WERI-Rb-1 (cell line): ENCODE measurements at regions not wholly inside any gene's neighbourhood (a gene's known extent, or its start where the extent isn't known, plus 50 kb on each side); places are given as distances from the start of the nearest gene placed in this dataset.
"Not testable (repeated sequence)": the region's sequence is repeated elsewhere in the genome, so short reads cannot be mapped to it uniquely, and the experiment has no call there.

Source experiments
- DNase-seq: peaks from one replicate; pipeline ENCODE4 v3.0.0-alpha.2; 2020
- H3K27ac ChIP-seq: fragments of 250-450 bp; sonication (Bioruptor Pico); 2 replicates; pipeline ENCODE4 v1.5.1; 2020; ENCODE audit warnings: mild to moderate bottlenecking, moderate library complexity
- H3K27me3 ChIP-seq: fragments of 250-450 bp; sonication (Bioruptor Pico); 2 replicates; pipeline ENCODE4 v1.5.1; 2021; ENCODE audit warnings: mild to moderate bottlenecking, low read depth, moderate library complexity; ENCODE audit not compliant: insufficient read depth, severe bottlenecking
- H3K36me3 ChIP-seq: fragments of 250-450 bp; sonication (Bioruptor Pico); 2 replicates; pipeline ENCODE4 v1.5.1; 2020; ENCODE audit warnings: mild to moderate bottlenecking, moderate library complexity
- H3K4me3 ChIP-seq: 2 replicates; pipeline ENCODE4 v1.5.1; 2011; ENCODE audit warnings: low read depth, mild to moderate bottlenecking, control low read depth, low read length
- H3K9me3 ChIP-seq: fragments of 250-450 bp; sonication (Bioruptor Pico); 2 replicates; pipeline ENCODE4 v1.5.1; 2021; ENCODE audit warnings: mild to moderate bottlenecking, moderate library complexity; ENCODE audit not compliant: severe bottlenecking
- TF ChIP-seq, protein P1 (sequence below): IDR thresholded peaks from 2 replicates; pipeline ENCODE4 v1.5.1; 2011; ENCODE audit warnings: low read depth, mild to moderate bottlenecking, control low read depth, inconsistent platforms, low read length

DNA sequence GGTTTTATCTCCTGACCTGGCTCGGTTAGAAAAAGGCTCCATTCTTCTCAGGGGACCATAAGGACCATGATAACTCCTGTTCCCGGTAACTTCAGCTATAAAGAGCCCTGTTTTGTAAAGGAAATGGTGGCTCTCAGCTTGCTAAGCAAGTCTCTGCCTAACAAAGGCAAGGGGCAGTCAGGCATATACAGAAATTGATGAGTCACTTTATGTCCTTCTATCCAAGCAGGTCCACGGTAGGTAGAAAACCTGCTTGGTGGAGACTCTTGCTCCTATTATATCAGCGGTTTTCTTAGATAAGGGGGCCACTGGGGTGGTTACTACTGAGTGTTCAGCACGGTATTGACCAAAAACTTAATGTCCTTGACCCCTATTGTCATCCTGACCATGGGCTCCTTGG, 203.0 kb upstream of the KLF8 start:
- Histone ChIP-seq H3K4me3 (no peak overlapping the region), H3K36me3 (no peaks in the 10 kb centered on the region), H3K9me3 (no peaks in the 10 kb centered on the region), H3K27ac (no peak overlapping the region), H3K27me3 (peaks cover 42% of the 10 kb centered on the region)
- no peak for DNase-seq
- TF ChIP-seq, protein P1, sequence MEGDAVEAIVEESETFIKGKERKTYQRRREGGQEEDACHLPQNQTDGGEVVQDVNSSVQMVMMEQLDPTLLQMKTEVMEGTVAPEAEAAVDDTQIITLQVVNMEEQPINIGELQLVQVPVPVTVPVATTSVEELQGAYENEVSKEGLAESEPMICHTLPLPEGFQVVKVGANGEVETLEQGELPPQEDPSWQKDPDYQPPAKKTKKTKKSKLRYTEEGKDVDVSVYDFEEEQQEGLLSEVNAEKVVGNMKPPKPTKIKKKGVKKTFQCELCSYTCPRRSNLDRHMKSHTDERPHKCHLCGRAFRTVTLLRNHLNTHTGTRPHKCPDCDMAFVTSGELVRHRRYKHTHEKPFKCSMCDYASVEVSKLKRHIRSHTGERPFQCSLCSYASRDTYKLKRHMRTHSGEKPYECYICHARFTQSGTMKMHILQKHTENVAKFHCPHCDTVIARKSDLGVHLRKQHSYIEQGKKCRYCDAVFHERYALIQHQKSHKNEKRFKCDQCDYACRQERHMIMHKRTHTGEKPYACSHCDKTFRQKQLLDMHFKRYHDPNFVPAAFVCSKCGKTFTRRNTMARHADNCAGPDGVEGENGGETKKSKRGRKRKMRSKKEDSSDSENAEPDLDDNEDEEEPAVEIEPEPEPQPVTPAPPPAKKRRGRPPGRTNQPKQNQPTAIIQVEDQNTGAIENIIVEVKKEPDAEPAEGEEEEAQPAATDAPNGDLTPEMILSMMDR: no peak

DNA sequence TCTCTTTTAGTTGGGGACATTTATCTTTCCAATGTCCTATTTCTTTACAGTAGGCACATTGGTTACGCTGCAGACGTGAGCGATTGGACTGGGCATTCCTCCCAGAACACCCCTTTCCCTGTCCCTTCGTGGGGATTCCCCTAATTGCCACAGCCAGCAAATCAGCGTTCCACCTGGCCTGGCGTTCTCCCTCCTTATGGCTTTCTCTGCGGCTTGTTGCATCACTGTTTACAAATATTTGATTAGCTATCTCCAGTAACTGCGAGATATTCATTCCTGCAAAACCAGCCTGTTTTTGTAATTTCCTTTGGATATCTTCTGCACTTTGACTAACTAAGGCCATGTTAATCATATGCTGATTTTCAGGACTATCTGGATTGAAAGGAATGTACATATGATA, 202.5 kb upstream of the KLF8 start:
- no peaks in the 10 kb centered on the region for H3K36me3 ChIP-seq
- no peak overlapping the region for H3K4me3 ChIP-seq
- DNase-seq: no peak
- TF ChIP-seq, protein P1: no peak
- H3K27ac ChIP-seq: no peak overlapping the region
- peaks cover 37% of the 10 kb centered on the region for H3K27me3 ChIP-seq
- no peaks in the 10 kb centered on the region for H3K9me3 ChIP-seq

DNA sequence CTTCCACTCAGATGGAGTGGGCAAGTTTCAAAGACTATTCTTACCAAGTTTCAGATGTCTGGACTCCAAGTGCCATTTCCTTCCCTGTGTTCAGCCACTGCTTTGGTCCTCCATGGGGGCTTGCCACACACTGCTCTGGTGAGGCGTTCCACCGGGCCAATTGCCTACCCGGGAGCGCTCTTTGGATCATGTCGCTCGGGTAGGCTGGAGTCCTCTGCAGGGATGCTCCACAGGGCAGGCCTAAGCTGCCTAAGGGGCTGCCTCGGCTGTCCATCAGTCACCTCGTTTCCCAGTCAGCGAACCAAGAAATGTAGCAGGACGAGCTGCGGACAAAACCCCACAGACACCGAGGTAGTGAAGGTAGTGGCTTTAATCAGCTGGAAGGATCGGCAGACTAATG, 200.7 kb upstream of the KLF8 start:
- Histone ChIP-seq H3K36me3 (no peaks in the 10 kb centered on the region), H3K9me3 (no peaks in the 10 kb centered on the region), H3K4me3 (no peak overlapping the region), H3K27ac (no peak overlapping the region), H3K27me3 (peaks cover 34% of the 10 kb centered on the region)
- DNase-seq: no peak
- TF ChIP-seq, protein P1: no peak

DNA sequence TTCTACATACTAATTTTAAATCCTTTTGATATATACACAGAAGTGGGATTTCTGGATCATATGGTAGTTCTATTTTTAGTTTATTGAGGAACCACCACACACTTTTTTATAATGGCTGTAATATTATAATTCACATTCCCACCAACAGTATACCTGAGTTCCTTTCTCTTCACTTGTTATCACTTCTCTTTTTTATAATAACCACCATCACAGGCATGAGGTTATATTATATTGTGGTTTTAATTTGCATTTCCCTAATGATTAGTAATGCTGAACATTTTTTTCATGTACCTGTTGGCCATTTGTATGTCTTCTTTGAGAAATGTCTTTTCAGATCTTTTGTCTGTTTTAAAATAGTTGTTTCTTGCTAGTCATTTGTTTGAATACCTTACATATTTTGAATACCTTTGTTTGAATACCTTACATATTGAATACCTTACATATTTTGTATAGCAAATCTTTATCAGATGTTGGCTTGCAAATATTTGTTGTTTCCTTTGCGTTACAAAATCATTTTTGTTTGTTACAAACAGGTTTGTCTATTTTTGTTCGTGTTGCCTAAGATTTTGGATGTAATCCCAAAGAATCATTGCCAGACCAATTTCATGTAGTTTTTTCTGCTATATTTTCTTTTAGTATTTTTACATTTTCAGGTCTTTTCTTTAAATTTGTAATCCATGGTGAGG, 198.5 kb upstream of the KLF8 start:
- no peak overlapping the region for H3K27ac ChIP-seq
- H3K9me3 ChIP-seq: no peaks in the 10 kb centered on the region
- H3K36me3 ChIP-seq: no peaks in the 10 kb centered on the region
- no peak for DNase-seq
- H3K4me3 ChIP-seq: no peak overlapping the region
- H3K27me3 ChIP-seq: peaks cover 30% of the 10 kb centered on the region
- TF ChIP-seq, protein P1: no peak

DNA sequence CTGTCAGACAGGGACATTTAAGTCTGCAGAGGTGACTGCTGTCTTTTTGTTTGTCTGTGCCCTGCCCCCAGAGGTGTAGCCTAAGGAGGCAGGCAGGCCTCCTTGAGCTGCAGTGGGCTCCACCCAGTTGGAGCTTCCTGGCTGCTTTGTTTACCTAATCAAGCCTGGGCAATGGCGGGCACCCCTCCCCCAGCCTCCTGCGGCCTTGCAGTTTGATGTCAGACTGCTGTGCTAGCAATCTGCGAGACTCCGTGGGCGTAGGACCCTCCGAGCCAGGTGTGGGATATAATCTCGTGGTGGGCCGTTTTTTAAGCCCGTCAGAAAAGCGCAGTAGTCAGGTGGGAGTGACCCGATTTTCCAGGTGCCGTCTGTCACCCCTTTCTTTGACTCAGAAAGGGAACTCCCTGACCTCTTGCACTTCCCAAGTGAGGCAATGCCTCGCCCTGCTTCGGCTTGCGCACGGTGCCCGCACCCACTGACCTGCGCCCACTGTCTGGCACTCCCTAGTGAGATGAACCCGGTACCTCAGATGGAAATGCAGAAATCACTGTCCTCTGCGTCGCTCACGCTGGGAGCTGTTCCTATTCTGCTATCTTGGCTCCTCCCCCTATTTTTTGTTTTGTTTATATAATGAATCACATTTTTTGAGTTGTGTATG, 179.4 kb upstream of the KLF8 start:
- H3K36me3 ChIP-seq, H3K9me3 ChIP-seq, H3K4me3 ChIP-seq, DNase-seq, H3K27me3 ChIP-seq, H3K27ac ChIP-seq: not testable (repeated sequence)

DNA sequence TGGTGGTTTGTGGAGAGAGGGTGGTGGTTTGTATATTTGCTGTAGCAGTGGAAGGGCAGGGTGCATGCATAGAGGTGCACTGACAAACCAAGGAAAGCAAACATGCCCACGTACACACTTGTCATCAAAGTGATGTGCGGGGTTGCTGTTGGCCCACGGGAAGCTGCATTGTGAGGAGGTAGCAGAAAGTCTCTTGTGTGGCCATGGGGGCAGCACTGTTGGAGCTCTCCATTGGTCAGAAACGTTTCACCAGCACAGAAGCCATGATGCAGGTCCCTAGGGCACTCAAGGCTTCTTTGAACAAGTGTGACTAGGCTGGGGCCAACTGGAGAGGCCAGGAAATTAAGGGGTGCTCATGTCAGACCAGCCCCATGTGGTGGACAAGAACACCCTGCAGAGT, 174.8 kb upstream of the KLF8 start:
- TF ChIP-seq, protein P1: no peak
- no peaks in the 10 kb centered on the region for H3K27me3 ChIP-seq
- no peaks in the 10 kb centered on the region for H3K9me3 ChIP-seq
- H3K36me3 ChIP-seq: no peaks in the 10 kb centered on the region
- DNase-seq: no peak
- no peak overlapping the region for H3K27ac ChIP-seq
- no peak overlapping the region for H3K4me3 ChIP-seq
